Mammary epithelial cell (primary cell): ENCODE measurements at regions not wholly inside any gene's neighbourhood (a gene's known extent, or its start where the extent isn't known, plus 50 kb on each side); places are given as distances from the start of the nearest gene placed in this dataset.

Experiments used
- EZH2 ChIP-seq: IDR thresholded peaks from 2 replicates; pipeline ENCODE4 v1.6.1; 2012; ENCODE audit warnings: low read length, inconsistent platforms, borderline replicate concordance
- TF ChIP-seq, protein P1 (sequence below), 2 donors: IDR thresholded peaks in 1 of 2; conservative IDR thresholded peaks in 1 of 2; 2 replicates each; pipeline ENCODE4 v1.5.1; 2011 to 2012; ENCODE audit warnings: inconsistent platforms in 2 of 2, low read length in 2 of 2, mild to moderate bottlenecking in 2 of 2, control low read depth in 1 of 2, low read depth in 1 of 2; ENCODE audit not compliant: insufficient read depth in 1 of 2; ENCODE audit errors: extremely low read depth in 1 of 2

DNA sequence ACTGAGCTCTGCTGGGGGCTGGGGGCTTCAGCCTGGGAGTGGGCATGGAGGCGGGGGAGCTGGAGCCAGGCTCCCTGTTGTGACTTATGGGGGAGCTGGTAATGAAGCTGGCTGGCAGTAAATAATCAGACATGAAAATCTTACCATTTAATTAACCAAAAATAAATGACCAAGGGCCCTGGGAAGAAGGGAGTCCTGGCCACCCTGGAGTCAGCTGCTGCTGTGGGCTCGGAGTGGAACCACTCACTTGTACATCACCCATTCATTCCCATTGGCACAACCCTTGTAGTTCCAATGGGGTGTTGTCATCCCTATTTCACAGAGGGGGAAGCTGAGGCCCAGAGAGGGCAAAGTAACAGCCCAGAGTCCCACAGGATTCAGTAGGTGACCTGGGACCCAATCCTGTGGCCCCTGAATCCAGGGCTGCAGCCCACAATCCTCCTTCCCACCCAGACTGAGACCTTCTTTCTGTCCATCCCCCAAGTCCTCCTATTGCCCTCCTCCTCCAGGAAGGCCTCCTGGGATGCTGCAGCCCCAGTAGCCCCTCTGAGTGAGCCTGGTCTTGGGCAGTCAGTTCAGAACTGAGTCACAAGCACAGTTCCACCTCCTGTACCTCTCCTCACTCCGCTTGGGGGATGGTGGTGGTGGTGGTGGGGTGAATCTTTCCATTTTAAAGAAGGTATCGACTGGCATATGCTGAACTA is 259.4 kb upstream of the MVB12B start:
- TF ChIP-seq, protein P1, sequence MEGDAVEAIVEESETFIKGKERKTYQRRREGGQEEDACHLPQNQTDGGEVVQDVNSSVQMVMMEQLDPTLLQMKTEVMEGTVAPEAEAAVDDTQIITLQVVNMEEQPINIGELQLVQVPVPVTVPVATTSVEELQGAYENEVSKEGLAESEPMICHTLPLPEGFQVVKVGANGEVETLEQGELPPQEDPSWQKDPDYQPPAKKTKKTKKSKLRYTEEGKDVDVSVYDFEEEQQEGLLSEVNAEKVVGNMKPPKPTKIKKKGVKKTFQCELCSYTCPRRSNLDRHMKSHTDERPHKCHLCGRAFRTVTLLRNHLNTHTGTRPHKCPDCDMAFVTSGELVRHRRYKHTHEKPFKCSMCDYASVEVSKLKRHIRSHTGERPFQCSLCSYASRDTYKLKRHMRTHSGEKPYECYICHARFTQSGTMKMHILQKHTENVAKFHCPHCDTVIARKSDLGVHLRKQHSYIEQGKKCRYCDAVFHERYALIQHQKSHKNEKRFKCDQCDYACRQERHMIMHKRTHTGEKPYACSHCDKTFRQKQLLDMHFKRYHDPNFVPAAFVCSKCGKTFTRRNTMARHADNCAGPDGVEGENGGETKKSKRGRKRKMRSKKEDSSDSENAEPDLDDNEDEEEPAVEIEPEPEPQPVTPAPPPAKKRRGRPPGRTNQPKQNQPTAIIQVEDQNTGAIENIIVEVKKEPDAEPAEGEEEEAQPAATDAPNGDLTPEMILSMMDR (conservative IDR thresholded peaks at IDR 0.05 in 1 of 2, IDR thresholded peaks at IDR 0.05 in 1 of 2; ENCODE audit: extremely low read depth in 1 of 2, insufficient read depth in 1 of 2, low read depth in 1 of 2, low read length in 2 of 2) = no peak
- no peak for TF ChIP-seq EZH2
